GM12873 (cell line): ENCODE measurements at regions not wholly inside any gene's neighbourhood (a gene's known extent, or its start where the extent isn't known, plus 50 kb on each side); places are given as distances from the start of the nearest gene placed in this dataset.

Source experiments
- CTCF ChIP-seq: IDR thresholded peaks from 2 replicates; pipeline ENCODE4 v1.5.1; 2012; ENCODE audit warnings: low read depth, mild to moderate bottlenecking, moderate library complexity, low read length, control low read depth; ENCODE audit not compliant: insufficient read depth; ENCODE audit errors: missing control alignments

GRCh38 chr14:58899317-58899713, 261.6 kb downstream of the DACT1 start:
- TF ChIP-seq CTCF = no peak

GRCh38 chr14:58901826-58902225, 264.1 kb downstream of the DACT1 start:
- no peak for TF ChIP-seq CTCF

- TF ChIP-seq CTCF = no peak
Measured at GRCh38 chr14:58904776-58905175, 267.0 kb downstream of the DACT1 start.

GRCh38 chr14:58907803-58908202, 270.0 kb downstream of the DACT1 start:
- TF ChIP-seq CTCF = no peak

- TF ChIP-seq CTCF = no peak
Measured at GRCh38 chr14:58912287-58912686, 274.5 kb downstream of the DACT1 start.

- TF ChIP-seq CTCF = no peak
Measured at GRCh38 chr14:58912799-58913432, 275.2 kb downstream of the DACT1 start.

GRCh38 chr14:58914279-58914855, 274.1 kb upstream of the DAAM1 start:
- TF ChIP-seq CTCF = no peak
